GM19467 (cell line): ENCODE measurements at regions not wholly inside any gene's neighbourhood (a gene's known extent, or its start where the extent isn't known, plus 50 kb on each side); places are given as distances from the start of the nearest gene placed in this dataset.

ENCODE experiments used
- ATAC-seq: cut with Tn5 transposase; IDR thresholded peaks from one replicate; pipeline ENCODE4 v1.9.1; 2021; ENCODE audit warnings: mild to moderate bottlenecking, moderate library complexity; ENCODE audit not compliant: unreplicated experiment

DNA sequence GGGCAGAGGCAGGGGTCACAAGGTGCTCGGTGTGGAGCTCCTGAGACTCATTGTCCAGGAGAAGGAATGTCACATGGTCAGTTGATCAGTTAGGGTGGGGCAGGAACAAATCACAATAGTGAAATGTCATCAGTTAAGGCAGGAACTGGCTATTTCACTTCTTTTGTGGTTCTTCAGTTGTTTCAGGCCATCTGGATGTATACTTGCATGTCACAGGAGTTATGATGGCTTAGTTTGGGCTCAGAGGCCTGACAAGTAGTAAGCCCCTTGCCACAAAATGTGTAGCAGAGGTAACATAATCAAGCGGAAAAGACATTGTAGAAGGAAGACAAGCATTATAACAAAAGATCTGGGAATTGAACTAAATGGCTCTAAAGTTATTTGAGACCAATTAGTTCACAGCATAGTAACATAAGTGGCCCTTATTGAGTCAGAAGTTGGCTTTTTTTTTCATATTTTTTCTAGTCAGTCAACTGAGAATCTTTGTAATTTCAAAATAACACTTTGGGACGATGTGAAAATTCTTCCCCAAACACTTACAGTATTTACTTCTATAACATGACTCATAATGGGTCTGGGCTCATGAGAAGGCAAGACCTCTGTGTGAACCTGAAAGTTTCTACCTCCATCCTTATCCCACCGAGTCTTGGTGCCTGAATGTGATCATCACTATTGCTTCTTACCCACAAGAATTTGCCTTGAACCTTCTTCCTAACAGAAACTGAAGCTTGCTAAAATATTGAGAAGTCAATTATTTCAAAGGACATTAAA lies 137.0 kb upstream of the DPT start:
- no peak for ATAC-seq

GRCh38 chr1:168867941-168868634 lies 139.1 kb upstream of the DPT start:
- ATAC-seq: no peak

GRCh38 chr1:168871531-168871930 lies 142.5 kb upstream of the DPT start:
- ATAC-seq: no peak

GRCh38 chr1:168875831-168876230 lies 146.8 kb upstream of the DPT start:
- ATAC-seq: no peak

DNA sequence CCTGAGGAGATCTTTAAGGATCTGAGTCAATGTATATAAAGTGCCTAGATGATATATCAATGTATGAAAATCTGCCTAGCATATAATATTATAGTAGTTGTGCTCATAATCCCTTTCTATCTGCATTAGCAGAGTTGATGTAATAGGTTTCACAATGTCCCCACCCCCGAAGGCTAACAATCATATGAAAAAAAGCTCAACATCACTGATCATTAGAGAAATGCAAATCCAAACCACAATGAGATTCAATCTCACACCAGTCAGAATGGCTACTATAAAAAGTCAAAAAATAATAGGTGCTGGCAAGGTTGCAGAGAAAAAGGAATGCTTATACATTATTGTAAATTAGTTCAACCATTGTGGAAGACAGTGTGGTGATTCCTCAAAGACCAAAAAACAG lies 147.8 kb upstream of the DPT start:
- no peak for ATAC-seq

GRCh38 chr1:168879896-168880734 lies 151.1 kb upstream of the DPT start:
- ATAC-seq: no peak

DNA sequence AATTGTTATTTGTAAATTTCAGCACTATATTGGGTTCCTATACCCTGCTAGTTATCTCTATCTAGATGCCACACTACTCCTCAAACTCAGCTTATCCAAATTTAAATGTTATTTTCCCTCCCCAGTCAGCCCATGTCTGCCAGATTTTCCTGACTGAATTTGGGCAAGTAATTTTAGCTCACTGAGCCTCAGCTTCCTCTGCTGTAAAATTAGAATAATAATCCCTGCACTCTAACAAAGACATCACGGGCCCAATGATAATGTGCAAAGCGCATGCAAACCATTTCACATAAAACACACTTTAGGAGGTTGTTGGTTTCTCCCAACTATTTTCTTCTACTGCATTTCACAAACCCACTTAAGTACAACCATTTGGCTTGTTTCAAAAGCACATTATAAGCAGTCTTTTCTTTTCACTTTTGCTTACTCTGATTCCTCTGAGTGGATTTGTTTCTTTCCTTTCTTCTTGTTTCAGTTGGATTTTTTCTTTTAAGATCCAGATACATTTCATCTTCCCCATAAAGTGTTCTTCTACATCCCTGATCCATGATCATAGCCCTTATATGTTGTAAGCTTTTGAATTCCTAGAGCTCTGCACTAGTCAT lies 152.8 kb upstream of the DPT start:
- no peak for ATAC-seq

GRCh38 chr1:168887381-168887780 lies 158.4 kb upstream of the DPT start:
- ATAC-seq: no peak

DNA sequence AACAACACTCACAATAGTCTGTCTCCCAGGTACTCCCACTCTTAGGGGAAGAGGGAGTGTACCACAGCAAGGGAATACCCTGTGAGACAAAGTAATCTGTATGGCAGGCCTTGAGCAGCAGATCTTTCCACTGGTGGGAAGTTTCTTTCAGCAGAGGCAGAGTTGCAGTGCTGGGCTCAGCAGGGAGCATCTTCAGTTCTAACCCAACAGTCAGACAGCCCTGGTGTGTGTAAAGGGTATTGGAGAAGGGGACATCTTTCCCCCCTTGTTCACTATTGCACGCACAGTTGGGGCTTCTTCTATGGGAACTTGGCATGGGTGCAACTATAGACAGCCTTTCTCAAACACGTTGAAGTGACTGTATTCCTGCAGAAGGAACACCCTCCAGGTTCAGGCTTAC lies 159.4 kb upstream of the DPT start:
- no peak for ATAC-seq

DNA sequence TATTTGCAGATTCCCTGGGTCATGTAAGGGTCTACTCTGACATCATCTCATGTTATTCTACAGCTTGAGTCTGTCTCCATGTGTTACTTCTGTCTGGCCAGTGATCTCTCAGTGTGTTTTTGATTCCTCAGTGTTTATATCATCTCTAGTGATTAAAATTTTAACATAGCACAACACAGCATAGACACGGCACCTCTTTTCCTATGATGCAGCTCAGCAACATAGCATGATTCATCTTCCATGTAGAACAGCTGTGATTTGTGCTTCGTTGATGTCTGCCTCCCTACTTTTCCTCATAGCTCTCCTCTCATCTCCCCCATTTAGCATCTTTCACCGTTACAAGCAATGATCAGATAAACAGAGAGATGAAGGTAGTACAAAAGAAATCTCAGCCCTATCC lies 163.9 kb upstream of the DPT start:
- no peak for ATAC-seq

- no peak for ATAC-seq
Observed at GRCh38 chr1:168893359-168893801, 164.4 kb upstream of the DPT start.

DNA sequence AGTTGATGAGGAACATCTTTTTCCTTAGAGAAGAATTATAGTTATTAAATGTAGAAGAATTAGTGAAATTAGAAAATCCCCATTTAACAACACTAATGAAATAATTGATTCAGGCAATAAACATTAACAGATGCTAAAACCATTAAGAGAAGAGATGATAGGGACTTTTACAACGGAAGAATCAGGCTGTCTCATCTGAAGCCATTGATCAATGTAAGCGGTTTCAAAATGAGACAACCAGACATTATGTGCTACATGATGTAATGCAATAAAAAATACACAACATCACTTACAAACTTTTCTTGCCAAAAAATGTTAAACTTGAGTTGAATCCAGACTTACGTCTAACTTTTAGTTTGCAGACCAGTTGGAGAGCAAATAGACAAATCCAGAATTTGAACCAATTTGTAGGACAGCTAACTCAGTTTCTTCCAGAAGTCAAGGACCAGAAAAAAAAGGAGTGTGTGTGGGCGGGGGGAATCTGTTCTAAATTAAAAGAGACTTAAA lies 165.4 kb upstream of the DPT start:
- no peak for ATAC-seq

DNA sequence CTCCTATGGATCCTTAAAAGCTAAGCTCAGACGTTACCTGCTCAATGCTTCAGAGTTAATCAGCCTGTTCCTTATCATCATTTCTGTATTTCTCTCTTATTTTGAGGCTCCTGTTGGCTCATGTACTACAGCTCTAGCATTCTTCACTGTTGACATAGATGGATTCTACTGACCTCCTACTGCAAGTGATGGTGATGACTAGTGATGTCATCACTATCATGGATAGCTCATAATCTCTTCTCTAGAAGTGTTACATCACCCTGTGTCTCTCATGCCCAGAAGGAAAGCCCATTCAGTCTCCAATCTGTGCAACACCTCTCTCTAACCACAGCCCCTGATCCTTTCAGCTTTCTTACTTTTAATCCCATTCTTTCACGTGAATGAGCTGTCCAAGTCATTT lies 168.2 kb upstream of the DPT start:
- ATAC-seq: no peak

- no peak for ATAC-seq
Observed at GRCh38 chr1:168903237-168903830, 174.3 kb upstream of the DPT start.

DNA sequence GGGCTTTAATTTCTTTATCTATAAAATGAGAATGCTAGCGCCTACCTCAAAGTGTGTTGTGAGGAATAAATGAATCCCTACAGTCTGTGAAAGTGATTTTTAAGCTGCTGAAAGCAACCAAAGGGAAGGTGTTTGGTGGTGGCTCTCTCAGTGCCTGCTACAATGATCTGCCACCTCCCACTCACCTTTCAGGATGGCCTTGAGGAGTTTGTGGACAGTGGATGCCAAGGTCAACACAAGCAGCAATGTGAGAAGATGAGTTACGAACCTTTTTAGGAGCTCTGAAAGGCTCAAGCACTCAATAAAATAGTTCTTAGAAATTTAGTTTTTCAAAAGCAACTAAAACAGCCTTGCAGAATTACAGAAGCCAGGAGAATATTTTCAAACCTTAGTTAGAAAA lies 176.6 kb upstream of the DPT start:
- ATAC-seq: no peak

DNA sequence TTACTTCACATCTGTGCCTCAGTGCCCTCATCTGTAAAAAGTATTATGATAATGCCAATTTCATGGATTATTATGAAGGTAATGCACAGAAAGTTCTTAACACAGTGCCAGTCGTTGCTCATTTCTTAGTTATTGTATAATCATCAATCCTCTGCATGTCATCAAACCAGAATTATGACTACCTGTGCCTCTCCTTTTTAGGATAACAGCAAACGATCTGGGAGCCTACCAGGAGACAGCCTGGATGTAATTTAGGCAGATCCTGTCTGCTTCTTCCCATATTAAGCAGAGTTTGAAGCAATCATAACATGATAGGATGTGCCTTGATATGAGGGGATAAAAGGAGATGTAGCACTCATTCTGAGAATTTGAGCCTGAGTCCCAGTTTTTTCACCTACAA lies 177.4 kb upstream of the DPT start:
- no peak for ATAC-seq

- no peak for ATAC-seq
Observed at GRCh38 chr1:168907053-168907452, 178.0 kb upstream of the DPT start.

DNA sequence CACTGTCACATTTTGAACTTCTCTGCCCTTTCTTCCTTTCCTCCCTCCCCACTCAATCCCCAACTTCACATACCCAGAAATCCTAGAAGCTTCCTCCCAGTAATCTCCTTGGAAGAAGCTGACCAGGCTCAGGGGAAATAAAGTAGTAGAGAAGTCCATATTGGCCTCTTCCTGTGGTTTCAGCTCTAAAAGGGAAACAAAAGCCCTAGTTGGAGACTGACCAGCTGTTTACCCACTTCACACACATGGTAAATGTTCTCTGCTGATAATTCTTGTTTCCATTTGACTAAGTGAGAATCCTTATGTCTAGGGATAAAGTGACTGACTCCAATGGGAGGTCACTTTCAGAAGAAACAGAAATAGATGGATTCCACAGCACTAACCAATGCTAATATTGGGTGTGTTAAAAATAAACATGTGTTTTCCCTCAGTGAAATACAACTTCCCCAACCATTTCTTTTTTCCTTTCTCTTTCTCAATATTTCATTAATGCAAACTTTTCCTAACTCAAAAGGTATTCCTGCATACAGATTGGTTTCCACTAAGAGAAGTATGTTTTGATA lies 178.9 kb upstream of the DPT start:
- no peak for ATAC-seq

- no peak for ATAC-seq
Observed at GRCh38 chr1:168910403-168910802, 181.4 kb upstream of the DPT start.

DNA sequence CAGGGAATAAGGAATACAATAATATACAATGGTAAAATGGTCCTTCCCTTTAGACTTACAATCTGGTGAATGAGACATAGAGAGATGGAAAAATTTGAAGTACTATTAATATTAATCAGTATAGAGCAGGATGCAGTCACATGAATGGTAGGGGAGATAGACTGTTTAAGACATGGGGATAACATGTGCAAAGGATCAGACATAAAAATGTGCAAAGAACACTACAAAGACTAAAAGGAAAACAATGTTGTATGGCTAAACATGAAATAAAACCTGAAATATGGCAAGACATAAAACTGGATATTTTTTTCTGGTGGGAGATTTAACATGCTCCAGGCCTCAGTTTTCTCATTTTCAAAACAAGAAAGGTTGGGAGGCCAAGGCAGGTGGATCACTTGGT lies 182.4 kb upstream of the DPT start:
- ATAC-seq: no peak
